HG03060 (cell line): ENCODE measurements at regions not wholly inside any gene's neighbourhood (a gene's known extent, or its start where the extent isn't known, plus 50 kb on each side); places are given as distances from the start of the nearest gene placed in this dataset.

Experiments used
- ATAC-seq: cut with Tn5 transposase; IDR thresholded peaks from one replicate; pipeline ENCODE4 v1.9.1; 2021; ENCODE audit warnings: low read depth, moderate number of reproducible peaks; ENCODE audit not compliant: unreplicated experiment

- ATAC-seq: no peak
Observed at GRCh38 chr10:128892005-128892404, 575.0 kb upstream of the MGMT start.

GRCh38 chr10:128894641-128895040 is 572.4 kb upstream of the MGMT start:
- no peak for ATAC-seq

DNA sequence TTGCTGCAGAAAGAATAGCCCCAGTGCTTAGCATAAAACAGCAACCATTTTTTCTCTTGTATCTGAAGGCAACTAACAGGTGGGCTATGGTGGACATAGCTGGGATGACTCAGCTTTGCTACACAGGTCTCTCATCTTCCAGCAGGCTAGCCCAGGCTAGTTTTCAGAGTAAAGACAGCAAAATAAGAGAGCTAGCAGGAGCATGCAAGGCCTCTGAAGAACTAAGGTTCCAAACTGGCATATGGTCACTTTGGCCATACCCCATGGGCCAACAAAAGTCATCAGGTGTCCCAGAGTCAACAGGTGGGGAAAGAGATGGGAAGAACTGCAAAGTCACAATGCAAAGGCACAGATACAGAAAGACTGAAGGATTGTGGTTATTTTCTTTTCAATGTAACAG is 571.6 kb upstream of the MGMT start:
- no peak for ATAC-seq

DNA sequence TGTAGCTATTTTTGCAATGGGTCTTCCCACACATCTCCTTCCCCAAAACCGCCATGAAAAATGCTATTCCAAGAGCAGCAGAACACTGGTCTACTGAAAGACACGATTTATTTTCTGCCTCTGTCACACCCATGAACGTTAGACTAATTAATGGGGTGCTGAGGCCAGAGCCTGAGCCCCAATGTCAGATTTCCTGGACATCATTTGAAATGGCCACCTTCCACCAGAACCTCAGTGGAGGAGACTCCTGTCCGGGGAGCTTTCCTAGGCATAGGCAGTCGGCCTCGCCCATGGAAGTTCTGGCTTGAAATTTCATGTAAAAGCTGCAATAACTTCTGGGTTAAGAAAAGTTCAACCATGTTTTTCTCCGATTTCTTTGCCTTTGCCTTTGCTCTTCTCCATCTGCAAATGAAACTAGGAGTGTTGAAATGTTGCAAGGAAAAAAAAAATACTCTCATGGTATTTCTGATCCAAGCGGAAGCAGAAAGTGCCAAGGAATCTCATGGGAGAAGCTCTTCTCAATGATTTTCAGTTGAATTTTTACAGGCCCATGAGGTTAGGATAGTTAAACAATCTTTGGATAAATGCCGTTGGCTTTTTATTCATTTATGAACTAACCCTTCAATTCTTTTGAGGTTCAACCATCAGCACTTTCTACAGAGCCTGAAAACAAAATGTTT is 570.8 kb upstream of the MGMT start:
- ATAC-seq: no peak

- no peak for ATAC-seq
Observed at GRCh38 chr10:128896963-128897362, 570.1 kb upstream of the MGMT start.

DNA sequence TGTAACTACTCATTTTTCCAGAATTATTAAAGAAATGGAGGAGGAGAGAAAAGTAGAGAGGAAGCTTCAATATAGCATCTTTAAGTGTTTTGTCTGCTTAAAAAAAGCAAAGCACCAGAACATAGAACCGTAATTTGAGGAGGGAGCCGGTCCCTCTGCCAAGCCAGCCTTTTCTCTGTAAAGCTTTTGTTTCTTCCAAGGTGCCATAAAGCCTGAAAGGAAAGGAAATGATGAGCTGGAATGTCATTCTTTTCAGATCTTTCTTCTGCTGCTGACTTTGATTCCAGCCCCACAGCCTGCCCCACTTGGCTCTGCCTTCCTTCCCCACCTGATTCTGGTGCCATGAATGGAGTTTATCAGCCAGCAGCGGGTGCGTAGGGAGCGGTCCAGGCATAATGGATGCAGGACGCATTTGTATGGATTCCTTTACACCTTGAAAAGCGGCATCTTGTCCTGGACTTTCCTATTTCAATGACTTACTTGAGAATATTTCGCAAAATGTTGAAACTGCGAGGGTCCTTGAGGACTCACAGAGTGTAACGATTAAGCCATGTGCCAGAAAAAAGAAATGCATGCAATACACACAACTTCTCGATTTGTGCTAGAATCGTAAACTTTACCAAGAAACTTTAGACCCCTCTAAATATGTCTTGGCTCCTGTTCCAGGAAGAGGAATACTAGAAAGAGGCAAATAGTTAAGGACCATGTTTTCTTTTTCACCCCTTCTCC is 569.5 kb upstream of the MGMT start:
- no peak for ATAC-seq

GRCh38 chr10:128898133-128898915 is 568.7 kb upstream of the MGMT start:
- ATAC-seq: no peak

GRCh38 chr10:128898916-128899195 is 568.2 kb upstream of the MGMT start:
- no peak for ATAC-seq

GRCh38 chr10:128900456-128900855 is 566.6 kb upstream of the MGMT start:
- ATAC-seq: no peak

- no peak for ATAC-seq
Observed at GRCh38 chr10:128901236-128901635, 565.8 kb upstream of the MGMT start.

- ATAC-seq: no peak
Observed at GRCh38 chr10:128902031-128902710, 564.9 kb upstream of the MGMT start.

- ATAC-seq: no peak
Observed at GRCh38 chr10:128907155-128907941, 559.7 kb upstream of the MGMT start.

DNA sequence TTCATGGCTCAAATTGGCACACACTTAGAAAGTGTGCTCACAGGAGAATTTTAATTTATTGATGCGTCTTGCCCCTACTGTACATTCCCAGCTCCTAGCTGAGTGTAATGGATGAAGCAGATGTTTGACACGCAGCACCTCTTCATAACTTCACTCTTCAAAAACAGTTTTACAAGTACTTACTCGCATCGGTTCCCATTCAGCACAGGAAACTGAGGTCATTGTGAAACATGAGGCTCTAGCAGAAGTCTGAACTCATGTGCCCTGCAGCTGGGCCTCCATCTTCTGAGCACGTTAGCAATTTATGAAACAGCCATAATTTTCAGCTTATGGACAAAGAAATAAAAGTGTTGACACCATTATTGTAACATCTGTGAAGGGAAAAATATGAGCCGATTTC is 558.9 kb upstream of the MGMT start:
- ATAC-seq: no peak

DNA sequence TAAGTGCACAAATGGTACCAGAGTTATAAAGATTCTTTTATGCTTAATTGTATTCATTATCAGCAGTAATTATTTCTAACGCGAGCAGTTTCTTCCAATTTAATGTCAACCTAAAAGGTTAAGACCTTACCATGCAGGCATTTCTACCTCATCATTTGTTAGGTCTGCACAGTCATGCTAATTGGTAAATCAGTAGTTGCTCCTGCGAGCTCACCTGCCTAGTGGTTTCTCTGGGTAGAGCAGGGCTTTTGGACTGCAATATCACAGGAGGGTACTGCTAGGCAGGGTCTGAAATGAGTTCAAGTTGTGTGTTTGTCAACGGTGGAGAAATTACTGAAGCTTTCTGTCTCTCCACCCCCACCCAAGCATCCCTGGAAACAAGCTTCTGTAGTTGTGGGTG is 558.5 kb upstream of the MGMT start:
- no peak for ATAC-seq

GRCh38 chr10:128912568-128913311 is 554.3 kb upstream of the MGMT start:
- no peak for ATAC-seq

DNA sequence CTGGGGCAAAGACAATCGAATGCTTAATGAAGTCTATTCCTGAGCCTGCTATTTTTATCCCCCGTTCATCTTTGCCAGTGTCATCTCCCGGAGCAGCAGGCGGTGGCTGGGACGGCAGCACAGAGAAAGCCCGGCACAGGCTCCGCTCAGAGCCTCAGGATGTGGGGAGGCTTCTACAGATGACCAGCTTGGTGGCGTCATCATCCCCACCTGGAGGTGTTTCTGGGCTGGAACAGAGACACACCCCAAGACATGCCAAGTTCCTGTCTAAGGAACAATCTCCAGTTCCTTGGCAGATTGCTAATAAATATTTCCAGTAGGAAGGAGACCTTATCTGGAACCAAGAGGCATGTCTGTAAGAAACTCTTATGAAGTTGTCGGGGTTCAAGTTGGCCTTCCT is 552.4 kb upstream of the MGMT start:
- no peak for ATAC-seq

- ATAC-seq: no peak
Observed at GRCh38 chr10:128915630-128916029, 551.4 kb upstream of the MGMT start.

- no peak for ATAC-seq
Observed at GRCh38 chr10:128916383-128916782, 550.7 kb upstream of the MGMT start.

GRCh38 chr10:128921389-128922022 is 545.5 kb upstream of the MGMT start:
- ATAC-seq: no peak
